Sigmoid colon (tissue), 4 donors: ENCODE measurements at regions not wholly inside any gene's neighbourhood (a gene's known extent, or its start where the extent isn't known, plus 50 kb on each side); places are given as distances from the start of the nearest gene placed in this dataset.

Experiments used
- EP300 ChIP-seq, 4 donors: sonication (generic); formaldehyde crosslinking; IDR thresholded peaks; one replicate each; pipeline ENCODE4 v1.6.1; 2017; ENCODE audit warnings: antibody characterized with exemption in 4 of 4
- POLR2AphosphoS5 ChIP-seq, 4 donors: sonication (generic); formaldehyde crosslinking; IDR thresholded peaks; one replicate each; pipeline ENCODE4 v1.6.1; 2017; ENCODE audit warnings: antibody characterized with exemption in 4 of 4
- TF ChIP-seq, protein P1 (sequence below), 4 experiments: fragments of 450-650 bp in 3 of 4; fragments of 200-600 bp in 1 of 4; IDR thresholded peaks; one replicate each; pipeline ENCODE4 v1.5.1; 2016 to 2019; ENCODE audit warnings: antibody characterized with exemption in 4 of 4, mild to moderate bottlenecking in 3 of 4, moderate library complexity in 2 of 4

DNA sequence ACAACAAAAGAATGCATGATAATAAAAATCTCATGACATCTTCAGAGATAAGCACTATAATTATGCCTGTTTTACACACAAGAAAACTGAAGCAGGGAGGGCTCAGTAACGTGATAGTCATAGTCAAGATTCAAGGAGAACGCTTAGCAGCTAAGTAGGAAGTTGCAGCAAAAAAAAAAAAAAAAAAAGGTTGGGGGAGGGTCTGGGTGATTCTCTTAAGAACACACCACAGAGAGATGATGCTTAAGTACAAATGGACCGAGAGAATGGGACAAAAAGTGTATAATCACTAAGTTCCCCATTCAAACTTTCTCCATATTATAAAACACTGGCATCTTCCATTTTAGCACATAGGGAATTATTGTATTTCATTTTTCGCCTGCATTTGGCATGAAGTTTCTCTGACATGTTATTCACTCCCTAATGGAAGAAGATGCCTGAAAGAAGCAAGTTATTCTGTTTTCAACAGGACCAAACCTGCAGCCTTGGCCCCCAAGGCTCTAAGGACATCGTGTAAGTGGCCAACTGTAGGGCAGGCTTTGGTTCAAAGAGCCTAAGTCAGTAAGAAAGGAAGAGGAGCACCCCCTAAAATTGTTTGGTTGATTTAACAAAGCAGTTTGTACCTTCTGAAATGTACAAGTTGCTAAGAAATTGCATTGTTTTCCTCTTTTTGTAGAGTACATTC is 142.9 kb upstream of the TMPO start:
- no peak for TF ChIP-seq POLR2AphosphoS5 (IDR thresholded peaks at IDR 0.05)
- no peak for TF ChIP-seq EP300 (IDR thresholded peaks at IDR 0.05)
- TF ChIP-seq, protein P1, sequence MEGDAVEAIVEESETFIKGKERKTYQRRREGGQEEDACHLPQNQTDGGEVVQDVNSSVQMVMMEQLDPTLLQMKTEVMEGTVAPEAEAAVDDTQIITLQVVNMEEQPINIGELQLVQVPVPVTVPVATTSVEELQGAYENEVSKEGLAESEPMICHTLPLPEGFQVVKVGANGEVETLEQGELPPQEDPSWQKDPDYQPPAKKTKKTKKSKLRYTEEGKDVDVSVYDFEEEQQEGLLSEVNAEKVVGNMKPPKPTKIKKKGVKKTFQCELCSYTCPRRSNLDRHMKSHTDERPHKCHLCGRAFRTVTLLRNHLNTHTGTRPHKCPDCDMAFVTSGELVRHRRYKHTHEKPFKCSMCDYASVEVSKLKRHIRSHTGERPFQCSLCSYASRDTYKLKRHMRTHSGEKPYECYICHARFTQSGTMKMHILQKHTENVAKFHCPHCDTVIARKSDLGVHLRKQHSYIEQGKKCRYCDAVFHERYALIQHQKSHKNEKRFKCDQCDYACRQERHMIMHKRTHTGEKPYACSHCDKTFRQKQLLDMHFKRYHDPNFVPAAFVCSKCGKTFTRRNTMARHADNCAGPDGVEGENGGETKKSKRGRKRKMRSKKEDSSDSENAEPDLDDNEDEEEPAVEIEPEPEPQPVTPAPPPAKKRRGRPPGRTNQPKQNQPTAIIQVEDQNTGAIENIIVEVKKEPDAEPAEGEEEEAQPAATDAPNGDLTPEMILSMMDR (IDR thresholded peaks at IDR 0.05) = no peak
